Skeletal muscle satellite cell (primary cell): ENCODE measurements at regions not wholly inside any gene's neighbourhood (a gene's known extent, or its start where the extent isn't known, plus 50 kb on each side); places are given as distances from the start of the nearest gene placed in this dataset.

Experiments
- H3K27me3 ChIP-seq: 2 replicates; pipeline ENCODE4 v1.7.0; 2013; ENCODE audit warnings: low read length; ENCODE audit not compliant: control insufficient read depth, insufficient read depth
- H3K36me3 ChIP-seq: 2 replicates; pipeline ENCODE4 v1.7.0; 2013; ENCODE audit warnings: mild to moderate bottlenecking, control low read depth, low read length; ENCODE audit not compliant: insufficient read depth
- H3K4me1 ChIP-seq: 2 replicates; pipeline ENCODE4 v1.7.0; 2013; ENCODE audit warnings: low read length; ENCODE audit not compliant: control insufficient read depth, insufficient read depth
- H3K4me2 ChIP-seq: 2 replicates; pipeline ENCODE4 v1.7.0; 2013; ENCODE audit warnings: mild to moderate bottlenecking, low read length
- H3K4me3 ChIP-seq: 2 replicates; pipeline ENCODE4 v1.7.0; 2013; ENCODE audit warnings: low read length
- H3K9ac ChIP-seq: 2 replicates; pipeline ENCODE4 v1.7.0; 2013; ENCODE audit warnings: mild to moderate bottlenecking, low read depth, low read length, moderate library complexity
- H3K9me3 ChIP-seq: replicated peaks from 2 replicates; pipeline ENCODE4 v1.7.0; 2013; ENCODE audit warnings: mild to moderate bottlenecking, control low read depth, low read length

- Histone ChIP-seq H3K9ac (no peak overlapping the region), H3K27me3 (no peaks in the 10 kb centered on the region), H3K4me2 (no peak overlapping the region), H3K36me3 (no peaks in the 10 kb centered on the region), H3K4me1 (no peaks in the 10 kb centered on the region), H3K4me3 (no peak overlapping the region), H3K9me3 (peaks cover 6% of the 10 kb centered on the region)
Measured at GRCh38 chr2:2926009-2926857, 451.4 kb downstream of the EIPR1 start.

GRCh38 chr2:2922156-2922555 lies 455.5 kb downstream of the EIPR1 start:
- Histone ChIP-seq H3K27me3 (no peaks in the 10 kb centered on the region), H3K4me3 (no peak overlapping the region)

GRCh38 chr2:2921011-2921720 lies 456.5 kb downstream of the EIPR1 start:
- Histone ChIP-seq H3K9ac (no peak overlapping the region), H3K4me3 (no peak overlapping the region), H3K9me3 (peaks cover 11% of the 10 kb centered on the region), H3K36me3 (no peaks in the 10 kb centered on the region), H3K27me3 (no peaks in the 10 kb centered on the region), H3K4me2 (no peak overlapping the region), H3K4me1 (no peaks in the 10 kb centered on the region)

More at GRCh38 chr2:2922156-2922555, 455.5 kb downstream of the EIPR1 start:
- H3K4me1 ChIP-seq, result no peaks in the 10 kb centered on the region
- H3K9ac ChIP-seq, result no peak overlapping the region
- H3K9me3 ChIP-seq, result peaks cover 11% of the 10 kb centered on the region
- H3K4me2 ChIP-seq, result no peak overlapping the region
- H3K36me3 ChIP-seq, result no peaks in the 10 kb centered on the region

GRCh38 chr2:2919574-2920365 lies 457.8 kb downstream of the EIPR1 start:
- no peak overlapping the region for H3K9ac ChIP-seq
- no peaks in the 10 kb centered on the region for H3K27me3 ChIP-seq
- H3K4me2 ChIP-seq, result no peak overlapping the region
- H3K4me3 ChIP-seq, result no peak overlapping the region
- H3K4me1 ChIP-seq, result no peaks in the 10 kb centered on the region
- no peaks in the 10 kb centered on the region for H3K36me3 ChIP-seq
- peaks cover 15% of the 10 kb centered on the region for H3K9me3 ChIP-seq

- Histone ChIP-seq H3K36me3 (no peaks in the 10 kb centered on the region), H3K4me2 (no peak overlapping the region), H3K4me1 (no peaks in the 10 kb centered on the region), H3K9me3 (peaks cover 15% of the 10 kb centered on the region), H3K27me3 (no peaks in the 10 kb centered on the region), H3K9ac (no peak overlapping the region), H3K4me3 (no peak overlapping the region)
Measured at GRCh38 chr2:2919026-2919425, 458.6 kb downstream of the EIPR1 start.

GRCh38 chr2:2916621-2917020 lies 461.0 kb downstream of the EIPR1 start:
- H3K9ac ChIP-seq, result no peak overlapping the region
- H3K9me3 ChIP-seq, result peaks cover 20% of the 10 kb centered on the region
- H3K27me3 ChIP-seq, result no peaks in the 10 kb centered on the region
- H3K4me3 ChIP-seq, result no peak overlapping the region
- H3K4me1 ChIP-seq, result no peaks in the 10 kb centered on the region
- H3K36me3 ChIP-seq, result no peaks in the 10 kb centered on the region
- H3K4me2 ChIP-seq, result no peak overlapping the region

- no peak overlapping the region for H3K9ac ChIP-seq
- H3K4me3 ChIP-seq, result no peak overlapping the region
- H3K4me2 ChIP-seq, result no peak overlapping the region
- no peaks in the 10 kb centered on the region for H3K4me1 ChIP-seq
- H3K9me3 ChIP-seq, result peaks cover 21% of the 10 kb centered on the region
- no peaks in the 10 kb centered on the region for H3K27me3 ChIP-seq
- H3K36me3 ChIP-seq, result no peaks in the 10 kb centered on the region
Measured at GRCh38 chr2:2914252-2914651, 463.4 kb downstream of the EIPR1 start.

GRCh38 chr2:2913601-2914120 lies 464.0 kb downstream of the EIPR1 start:
- Histone ChIP-seq H3K9me3 (peaks cover 21% of the 10 kb centered on the region), H3K4me1 (no peaks in the 10 kb centered on the region), H3K4me3 (no peak overlapping the region), H3K36me3 (no peaks in the 10 kb centered on the region), H3K27me3 (no peaks in the 10 kb centered on the region), H3K4me2 (no peak overlapping the region), H3K9ac (no peak overlapping the region)

GRCh38 chr2:2912731-2913130 lies 464.9 kb downstream of the EIPR1 start:
- no peak overlapping the region for H3K4me2 ChIP-seq
- H3K27me3 ChIP-seq, result no peaks in the 10 kb centered on the region
- no peaks in the 10 kb centered on the region for H3K36me3 ChIP-seq
- no peaks in the 10 kb centered on the region for H3K4me1 ChIP-seq
- H3K9ac ChIP-seq, result no peak overlapping the region
- H3K4me3 ChIP-seq, result no peak overlapping the region
- H3K9me3 ChIP-seq, result peaks cover 15% of the 10 kb centered on the region

GRCh38 chr2:2912293-2912692 lies 465.3 kb downstream of the EIPR1 start:
- Histone ChIP-seq H3K27me3 (no peaks in the 10 kb centered on the region), H3K4me1 (no peaks in the 10 kb centered on the region), H3K9ac (no peak overlapping the region), H3K9me3 (peaks cover 15% of the 10 kb centered on the region), H3K4me3 (no peak overlapping the region), H3K4me2 (no peak overlapping the region), H3K36me3 (no peaks in the 10 kb centered on the region)

GRCh38 chr2:2910259-2910658 lies 467.4 kb downstream of the EIPR1 start:
- Histone ChIP-seq H3K4me3 (no peak overlapping the region), H3K9me3 (peaks cover 10% of the 10 kb centered on the region), H3K36me3 (no peaks in the 10 kb centered on the region), H3K4me1 (no peaks in the 10 kb centered on the region), H3K9ac (no peak overlapping the region), H3K4me2 (no peak overlapping the region), H3K27me3 (no peaks in the 10 kb centered on the region)
